Inflammatory macrophage treated with lipopolysaccharide for 4 hours (primary cell): ENCODE measurements at regions not wholly inside any gene's neighbourhood (a gene's known extent, or its start where the extent isn't known, plus 50 kb on each side); places are given as distances from the start of the nearest gene placed in this dataset.
"Not testable (repeated sequence)": the region's sequence is repeated elsewhere in the genome, so short reads cannot be mapped to it uniquely, and the experiment has no call there.

Experiments
- DNase-seq: peaks from one replicate; pipeline ENCODE4 v3.0.0-alpha.2; 2020

DNA sequence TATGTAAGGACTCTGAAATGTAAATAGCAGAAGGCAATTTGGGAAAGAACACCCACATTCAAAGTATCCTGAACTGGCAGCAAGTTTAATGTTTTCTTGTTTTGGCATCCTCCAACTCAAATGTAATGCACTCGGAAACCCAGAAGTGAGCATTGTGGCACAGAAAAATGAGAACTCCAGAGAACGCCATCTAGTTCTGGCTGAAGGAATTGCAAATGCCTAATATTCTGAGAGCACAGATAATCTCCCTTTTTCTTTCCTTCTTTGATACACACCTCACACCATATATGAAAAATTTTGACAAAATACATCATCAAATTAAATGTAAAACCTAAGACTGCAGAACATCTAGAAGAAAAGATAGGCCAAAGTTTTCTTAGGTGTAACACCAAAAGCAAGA lies 52.1 kb downstream of the PWWP3B start:
- no peak for DNase-seq

DNA sequence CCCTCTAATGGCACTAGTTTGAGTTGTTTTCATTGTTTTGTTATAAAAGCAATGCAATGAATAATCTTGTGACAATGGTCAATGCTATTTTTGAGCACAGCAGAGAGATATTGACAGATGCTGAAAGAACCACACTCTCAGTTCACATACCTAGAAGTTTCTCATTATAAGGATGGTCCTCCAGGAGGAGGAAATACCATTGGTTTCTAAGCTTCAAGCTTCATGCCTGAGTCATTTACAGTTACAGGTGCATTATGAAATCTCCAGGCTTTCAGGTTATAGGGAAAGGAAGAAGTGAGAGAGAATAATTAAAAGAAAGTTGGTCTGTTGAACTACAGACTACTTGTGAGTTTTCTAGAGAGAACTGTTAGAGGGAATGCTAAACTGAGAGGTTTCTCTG lies 75.3 kb downstream of the PWWP3B start:
- DNase-seq: no peak

DNA sequence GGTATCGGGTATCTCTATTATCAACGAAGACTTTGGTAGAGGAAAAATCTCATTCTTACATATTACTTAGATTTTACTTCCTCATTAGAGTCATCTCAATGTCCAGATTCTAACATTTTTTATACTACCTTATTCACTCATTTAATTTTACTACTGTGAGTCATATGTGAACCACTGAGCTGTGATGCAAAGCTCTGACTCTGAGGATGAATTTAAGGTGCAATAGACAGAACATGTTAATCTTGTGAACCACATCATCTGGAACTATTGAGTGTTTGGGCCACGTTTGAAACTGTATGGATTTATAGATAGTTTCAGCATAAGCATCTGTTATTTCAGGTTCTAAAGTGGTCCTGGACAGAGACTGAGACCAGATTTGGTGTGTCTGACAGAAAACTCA lies 78.4 kb downstream of the PWWP3B start:
- no peak for DNase-seq

DNA sequence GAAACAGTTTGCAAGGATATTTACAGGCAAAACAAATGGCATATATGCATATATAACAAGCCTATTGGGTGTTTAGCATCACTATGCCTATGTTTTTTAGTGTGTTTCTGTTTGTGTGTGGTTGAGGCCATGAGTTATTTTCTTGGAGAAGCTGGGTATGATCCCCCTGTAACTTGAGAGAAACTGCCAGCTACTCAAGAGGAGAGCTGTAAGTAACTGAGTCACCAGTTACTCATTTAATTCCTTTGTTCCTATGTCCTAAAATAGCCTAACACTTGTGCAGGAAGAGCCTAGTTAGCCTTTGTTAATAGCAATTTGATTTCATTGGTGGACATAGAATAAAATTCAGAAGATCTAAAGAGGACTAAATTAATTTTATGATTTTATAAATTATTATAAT lies 79.1 kb downstream of the PWWP3B start:
- no peak for DNase-seq

DNA sequence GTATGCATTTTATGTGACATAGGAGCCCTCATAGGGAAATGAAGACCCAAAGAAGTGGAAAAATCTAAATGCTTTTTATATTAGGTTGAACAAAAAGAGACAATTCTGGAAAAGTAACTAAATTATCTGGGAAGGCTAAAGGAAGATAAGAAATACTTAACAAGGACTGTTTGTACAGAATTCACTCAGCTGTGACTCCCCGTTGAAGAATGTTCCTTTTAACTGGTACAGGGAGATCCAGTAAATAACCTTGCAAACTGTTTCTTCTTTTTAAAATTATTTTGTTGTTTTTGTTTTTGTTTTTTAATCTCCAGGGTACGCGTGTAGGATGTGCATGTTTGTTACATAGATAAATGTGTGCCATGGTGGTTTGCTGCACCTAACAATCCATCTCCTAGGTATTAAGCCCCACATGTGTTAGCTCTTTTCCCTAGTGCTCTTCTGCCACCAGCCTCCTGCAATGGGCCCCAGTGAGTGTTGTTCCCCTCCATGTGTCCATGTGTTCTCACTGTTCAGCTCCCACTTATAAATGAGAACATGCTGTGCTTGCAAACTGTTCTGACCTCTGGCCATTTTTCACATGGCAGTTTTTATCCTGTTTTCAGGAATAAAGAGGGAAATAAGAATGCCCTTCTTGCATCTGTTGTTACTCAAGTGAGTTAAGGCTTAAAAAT lies 81.7 kb downstream of the PWWP3B start:
- no peak for DNase-seq

DNA sequence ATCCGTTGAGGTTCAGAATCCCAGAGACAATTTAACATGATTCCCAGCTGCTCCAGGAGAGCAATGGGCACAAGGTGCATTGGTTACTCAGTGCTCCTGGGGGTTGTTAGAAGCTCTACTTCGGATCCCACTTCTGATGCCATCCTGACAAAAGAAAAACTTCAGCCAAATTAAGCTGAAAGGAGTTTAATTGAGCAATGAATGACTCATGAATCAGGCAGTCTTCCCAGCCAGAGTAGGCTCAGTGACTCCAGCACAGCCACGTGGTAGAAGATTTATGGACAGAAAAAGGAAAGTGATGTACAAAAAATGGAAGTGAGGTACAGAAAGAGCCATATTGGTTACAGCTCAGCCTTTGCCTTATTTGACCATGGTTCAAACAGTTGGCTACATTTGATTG lies 95.7 kb downstream of the PWWP3B start:
- DNase-seq: no peak

DNA sequence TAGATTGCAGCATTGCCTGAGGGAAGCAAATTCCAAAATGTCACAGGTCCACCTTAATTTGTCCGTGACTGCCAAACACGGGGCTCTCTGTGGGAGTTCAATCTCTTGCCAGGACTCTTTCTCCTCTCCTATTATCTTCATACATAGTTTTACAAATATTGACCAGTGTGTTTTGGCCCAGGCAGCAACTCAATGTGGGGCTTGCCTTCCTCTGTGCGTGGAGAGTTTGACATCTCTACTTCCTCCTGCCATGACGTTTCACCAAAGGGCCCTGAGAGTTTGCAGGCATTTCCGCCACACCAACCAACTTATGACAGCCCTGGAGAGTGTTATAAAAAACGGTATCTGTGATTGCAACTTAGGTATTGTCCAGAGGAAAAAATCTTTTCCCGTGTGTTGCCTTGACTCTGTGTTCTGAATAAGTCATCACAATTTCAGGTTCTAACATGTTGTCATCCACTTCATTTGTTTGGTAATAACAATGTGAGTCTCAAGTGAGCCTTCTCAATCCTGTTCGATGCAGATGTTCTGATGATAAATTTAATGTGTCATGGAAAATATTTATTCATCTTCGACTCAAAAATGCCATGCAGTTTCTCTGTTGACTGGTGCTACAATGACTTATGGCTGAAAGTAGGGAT lies 106.0 kb downstream of the PWWP3B start:
- not testable (repeated sequence) for DNase-seq

DNA sequence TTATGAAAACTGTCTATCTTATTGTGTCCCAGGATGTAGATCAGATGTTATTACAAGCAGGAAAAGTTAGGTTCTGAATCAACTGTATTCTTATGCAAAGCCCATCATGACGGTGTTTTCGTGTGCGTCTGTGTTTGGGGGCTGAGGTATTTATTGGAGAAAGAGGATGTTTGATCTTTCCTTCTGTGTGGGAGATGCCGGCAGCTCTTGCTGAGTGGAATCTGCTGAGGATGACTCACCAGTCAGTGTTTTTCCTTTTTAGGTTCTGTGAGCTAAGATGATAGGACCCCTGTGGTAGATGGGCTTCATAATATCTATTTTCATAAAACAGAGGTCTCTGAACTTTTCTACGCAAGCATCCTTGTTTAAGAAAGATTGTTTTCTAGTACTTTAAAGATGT lies 107.1 kb downstream of the PWWP3B start:
- not testable (repeated sequence) for DNase-seq

DNA sequence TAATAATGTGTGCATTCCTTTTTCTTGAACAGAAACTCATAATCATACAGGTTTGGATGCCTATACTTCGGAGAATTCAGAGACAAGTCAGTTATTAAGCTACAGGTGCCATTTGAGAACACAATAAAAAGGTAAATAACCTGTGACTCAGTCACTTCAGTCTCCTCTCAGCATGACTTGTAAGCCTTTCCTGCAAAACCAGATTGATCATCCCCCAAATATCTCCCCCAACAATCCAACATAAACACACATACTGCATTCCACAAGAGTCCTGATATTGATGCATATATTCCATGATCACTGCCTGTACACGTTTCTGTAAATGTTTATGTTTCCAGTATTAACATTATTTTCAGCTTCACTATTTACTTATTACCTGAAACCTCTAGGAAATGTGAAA lies 110.8 kb downstream of the PWWP3B start:
- DNase-seq: no peak

DNA sequence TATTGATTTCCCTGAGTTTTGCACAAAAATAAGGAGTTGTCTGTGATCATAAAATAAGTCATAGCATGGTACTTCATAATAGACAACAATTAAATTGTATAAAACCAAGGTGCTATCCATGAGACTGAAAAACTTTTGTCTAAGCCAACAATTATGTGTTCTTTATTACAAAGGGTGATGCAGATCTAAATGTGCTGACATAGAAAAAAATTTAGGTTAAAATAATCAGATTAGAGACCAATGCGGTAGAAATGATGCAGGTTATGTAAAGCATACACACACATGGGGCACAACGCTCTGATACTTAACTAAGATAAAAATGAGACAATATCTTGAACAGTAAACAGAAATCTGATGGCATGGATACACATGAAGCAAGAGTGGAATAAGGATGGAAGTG lies 113.3 kb downstream of the PWWP3B start:
- no peak for DNase-seq

DNA sequence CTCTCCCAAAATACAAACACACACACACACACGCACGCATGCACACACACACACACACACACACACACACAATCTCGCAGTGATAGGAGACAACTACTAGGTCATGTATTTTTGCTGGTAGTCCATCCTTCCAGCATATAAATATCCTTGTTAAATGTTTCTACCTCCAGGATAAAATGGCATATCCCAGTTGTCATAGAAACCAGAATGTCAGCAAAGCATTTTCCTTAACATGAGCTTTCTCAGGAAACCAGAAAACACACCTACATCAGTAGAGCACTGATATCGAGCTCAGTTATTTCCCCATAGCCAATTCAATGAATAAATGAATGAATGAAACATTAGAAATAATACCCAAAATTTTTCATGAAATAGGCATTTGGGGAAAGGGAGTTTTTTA lies 115.7 kb downstream of the PWWP3B start:
- DNase-seq: no peak

DNA sequence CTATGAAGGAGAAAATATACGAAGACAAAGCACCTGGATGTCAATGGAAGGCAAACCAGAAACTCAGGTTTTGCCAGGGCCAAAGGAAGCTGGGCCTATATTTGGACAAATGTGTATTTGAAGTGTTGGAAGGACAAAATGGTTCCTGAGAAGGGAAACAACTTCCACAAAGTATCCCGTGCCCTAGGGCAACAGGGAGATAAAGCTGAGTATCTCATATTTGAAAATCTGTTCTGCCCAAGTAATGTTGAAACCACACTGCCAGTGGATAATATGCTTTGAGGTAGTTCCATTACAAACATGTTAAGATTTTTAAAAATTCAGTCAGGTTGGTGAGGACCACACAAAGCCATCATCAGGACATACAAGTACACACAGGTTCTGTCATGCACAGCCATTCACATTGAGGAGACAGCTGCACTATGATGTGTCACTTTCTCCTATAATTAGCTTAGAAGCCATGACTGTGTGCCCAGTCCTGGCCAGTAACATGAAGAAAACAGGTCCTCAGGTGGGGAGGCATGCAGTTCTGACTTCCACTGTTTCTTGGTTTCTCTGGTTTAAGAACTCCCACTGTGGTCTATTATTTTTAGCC lies 116.4 kb downstream of the PWWP3B start:
- no peak for DNase-seq

DNA sequence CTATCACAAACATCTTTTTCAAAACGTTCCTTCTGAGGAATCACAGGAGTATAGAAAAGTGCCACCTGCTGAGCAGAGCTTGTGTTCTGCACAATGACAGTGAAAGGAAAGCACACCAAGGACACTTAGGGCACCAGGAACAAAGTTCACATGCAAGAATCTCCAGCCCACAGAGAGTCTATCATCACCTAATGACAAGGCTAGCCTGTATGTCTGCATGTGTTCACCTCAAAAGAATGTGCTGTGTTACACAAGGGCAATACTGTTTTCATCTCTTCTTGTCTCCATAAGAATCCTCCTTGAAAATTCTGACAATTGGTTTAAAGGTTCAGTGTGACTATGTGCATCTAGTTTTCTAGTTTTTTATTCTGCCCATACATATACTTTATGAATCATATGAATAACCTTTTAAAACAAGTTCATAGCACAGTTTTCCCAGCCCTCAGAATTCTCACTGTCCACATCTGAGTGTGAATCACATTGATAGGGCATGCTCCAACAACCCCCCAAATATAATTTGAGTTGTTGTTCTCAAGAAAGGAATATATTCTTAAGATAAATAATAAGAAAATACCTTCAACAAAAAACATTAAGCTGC lies 118.0 kb downstream of the PWWP3B start:
- DNase-seq: no peak

DNA sequence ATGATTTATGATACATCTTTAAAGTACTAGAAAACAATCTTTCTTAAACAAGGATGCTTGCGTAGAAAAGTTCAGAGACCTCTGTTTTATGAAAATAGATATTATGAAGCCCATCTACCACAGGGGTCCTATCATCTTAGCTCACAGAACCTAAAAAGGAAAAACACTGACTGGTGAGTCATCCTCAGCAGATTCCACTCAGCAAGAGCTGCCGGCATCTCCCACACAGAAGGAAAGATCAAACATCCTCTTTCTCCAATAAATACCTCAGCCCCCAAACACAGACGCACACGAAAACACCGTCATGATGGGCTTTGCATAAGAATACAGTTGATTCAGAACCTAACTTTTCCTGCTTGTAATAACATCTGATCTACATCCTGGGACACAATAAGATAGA lies 122.7 kb downstream of the PWWP3B start:
- DNase-seq: not testable (repeated sequence)

DNA sequence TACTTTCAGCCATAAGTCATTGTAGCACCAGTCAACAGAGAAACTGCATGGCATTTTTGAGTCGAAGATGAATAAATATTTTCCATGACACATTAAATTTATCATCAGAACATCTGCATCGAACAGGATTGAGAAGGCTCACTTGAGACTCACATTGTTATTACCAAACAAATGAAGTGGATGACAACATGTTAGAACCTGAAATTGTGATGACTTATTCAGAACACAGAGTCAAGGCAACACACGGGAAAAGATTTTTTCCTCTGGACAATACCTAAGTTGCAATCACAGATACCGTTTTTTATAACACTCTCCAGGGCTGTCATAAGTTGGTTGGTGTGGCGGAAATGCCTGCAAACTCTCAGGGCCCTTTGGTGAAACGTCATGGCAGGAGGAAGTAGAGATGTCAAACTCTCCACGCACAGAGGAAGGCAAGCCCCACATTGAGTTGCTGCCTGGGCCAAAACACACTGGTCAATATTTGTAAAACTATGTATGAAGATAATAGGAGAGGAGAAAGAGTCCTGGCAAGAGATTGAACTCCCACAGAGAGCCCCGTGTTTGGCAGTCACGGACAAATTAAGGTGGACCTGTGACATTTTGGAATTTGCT lies 123.8 kb downstream of the PWWP3B start:
- not testable (repeated sequence) for DNase-seq

DNA sequence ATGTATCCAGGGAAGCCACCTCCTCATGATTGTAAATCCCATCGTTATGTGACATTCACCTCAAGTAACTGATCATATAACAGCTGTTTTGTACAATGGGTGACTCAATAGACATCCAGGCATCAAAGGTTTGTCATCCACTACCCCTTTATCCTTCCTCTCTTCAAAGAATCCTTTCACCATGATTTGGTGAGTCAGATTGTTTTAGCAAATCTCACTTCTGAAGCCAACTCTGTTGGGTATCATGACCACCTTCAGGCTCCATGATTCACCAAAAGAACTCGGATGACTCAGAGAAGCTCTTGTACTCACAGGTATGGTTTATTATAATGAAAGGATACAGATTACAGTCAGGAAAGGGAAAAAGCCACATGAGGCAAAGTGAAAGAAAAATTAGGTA lies 132.1 kb downstream of the PWWP3B start:
- DNase-seq: no peak

DNA sequence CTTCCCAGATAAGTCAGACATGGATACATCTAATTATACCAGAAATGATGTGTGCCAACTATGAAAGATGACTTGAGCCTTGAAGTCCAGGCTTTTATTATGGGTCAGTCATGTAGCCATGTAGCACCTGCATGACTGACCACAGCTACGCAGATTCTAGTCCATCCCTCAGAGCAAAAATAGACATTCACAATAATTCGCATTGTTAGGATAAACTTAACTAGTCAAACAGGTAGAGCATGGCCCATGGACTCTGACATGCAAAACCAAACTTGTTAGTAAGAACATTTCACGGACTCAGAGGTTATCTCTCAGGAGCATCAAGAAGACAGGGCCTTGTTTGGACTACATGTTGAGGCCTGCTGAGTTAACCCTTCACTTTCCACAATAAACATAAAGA lies 132.6 kb downstream of the PWWP3B start:
- no peak for DNase-seq

DNA sequence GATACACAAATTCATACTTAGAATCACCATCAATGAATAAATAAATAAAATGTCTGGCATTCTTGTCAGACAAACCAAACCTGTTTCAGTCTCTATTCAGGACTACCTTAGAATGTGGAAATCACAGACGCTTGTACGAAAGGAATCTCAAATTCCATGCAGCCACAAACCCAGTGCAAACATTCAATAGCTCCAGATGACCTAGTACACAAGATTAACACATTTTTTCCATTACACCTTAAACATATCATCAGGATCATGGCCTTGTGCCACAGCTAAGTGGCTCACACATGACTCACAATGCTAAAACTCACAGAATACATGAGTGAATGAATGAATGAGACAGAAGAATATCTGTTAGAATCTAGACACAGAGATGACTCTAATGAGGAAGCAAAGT lies 134.2 kb downstream of the PWWP3B start:
- no peak for DNase-seq

DNA sequence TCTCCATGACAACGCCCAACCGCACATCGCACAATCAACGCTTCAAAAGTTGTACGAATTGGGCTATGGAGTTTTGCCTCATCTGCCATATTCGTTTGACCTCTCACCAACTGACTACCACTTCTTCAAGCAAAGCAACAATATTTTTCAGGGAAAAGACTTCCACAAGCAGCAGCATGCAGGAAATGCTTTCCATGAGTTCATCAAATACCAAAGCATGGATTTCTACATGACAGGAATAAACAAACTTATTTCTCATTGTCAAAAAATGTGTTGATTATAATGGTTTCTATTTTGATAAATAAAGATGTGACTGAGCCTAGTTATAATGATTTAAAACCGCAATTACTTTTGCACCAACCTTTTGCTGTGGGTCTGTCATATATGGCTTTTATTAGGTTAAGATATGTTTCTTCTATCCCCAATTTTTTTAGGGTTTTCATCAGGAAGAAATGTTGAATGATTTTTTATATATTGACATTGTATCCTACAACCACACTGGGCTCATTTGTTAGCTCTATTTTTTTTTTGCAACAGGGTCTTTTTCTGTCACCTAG lies 138.4 kb downstream of the PWWP3B start:
- no peak for DNase-seq

DNA sequence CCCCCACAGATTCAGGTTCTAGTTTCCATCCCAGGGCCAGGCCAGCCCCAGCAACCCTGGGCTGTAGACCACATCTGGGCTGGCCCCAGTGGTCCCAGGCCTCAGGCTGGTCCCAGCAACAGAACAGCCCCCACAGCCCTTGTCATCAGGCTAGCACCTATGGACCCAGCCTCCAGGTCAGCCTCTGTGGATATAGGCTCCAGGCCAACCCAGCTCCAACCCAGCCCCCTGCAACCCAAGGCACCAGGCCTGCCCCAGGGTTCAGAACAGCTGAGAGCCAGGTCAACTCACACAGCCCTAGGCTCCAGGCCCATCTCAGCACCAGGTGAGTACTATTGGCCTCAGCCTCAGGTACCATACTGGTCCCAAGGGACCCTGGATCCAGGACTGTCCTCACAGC lies 155.3 kb downstream of the PWWP3B start:
- DNase-seq: no peak

DNA sequence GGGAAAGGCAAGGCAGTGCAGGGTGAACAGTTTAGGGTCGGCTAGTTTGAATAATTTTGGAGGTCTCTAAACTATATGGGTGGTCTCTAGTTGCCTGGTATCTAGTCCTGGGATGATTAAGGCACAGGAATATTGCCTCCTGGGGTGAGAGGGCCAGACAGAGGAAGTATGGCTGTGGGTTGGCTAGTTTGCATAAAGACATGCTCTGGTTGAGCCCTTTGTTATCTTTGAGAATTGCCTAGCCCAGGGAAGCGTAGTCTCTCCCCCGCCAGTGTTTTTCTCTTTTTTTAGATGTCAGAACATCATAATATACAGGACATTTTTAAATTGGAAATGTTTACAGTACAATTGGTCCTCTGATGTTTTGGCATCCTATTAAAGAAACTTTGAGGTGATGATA lies 163.5 kb downstream of the PWWP3B start:
- DNase-seq: no peak

DNA sequence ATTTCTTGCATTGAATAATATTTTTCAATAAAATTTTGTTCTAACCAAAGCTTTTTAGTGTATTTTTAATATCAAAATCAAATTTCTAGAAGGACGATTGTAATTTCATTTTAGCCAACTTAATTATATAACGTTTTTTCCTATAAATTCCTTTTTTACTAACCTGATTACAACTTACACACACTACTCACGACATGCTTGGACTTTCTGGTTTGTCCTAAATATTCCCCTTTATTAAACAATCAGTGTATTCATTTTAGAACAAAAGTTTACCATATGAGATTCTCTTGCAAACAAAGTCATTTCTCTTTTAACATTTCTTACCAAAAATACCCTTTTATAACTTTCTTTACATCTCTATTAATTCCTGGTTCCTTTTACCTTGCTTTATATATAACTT lies 173.7 kb downstream of the PWWP3B start:
- DNase-seq: no peak

DNA sequence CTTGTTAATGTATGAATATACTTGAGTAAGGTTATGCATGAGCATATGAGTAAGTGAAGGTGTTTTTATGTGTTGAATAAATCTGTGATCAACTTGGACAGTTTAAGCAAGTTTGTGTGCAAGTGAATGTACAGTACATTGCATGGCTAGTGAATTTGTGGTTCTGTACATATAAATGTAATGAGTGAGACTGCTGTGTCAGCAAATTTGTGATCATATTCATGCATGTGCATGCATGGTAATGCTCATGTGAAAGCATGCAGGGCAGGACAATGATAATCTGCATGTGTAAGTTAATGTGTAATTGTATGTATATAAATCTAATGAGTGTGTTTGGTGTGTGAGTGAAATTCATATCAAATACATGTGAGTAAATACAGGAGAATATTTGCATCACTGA lies 188.5 kb downstream of the PWWP3B start:
- no peak for DNase-seq

DNA sequence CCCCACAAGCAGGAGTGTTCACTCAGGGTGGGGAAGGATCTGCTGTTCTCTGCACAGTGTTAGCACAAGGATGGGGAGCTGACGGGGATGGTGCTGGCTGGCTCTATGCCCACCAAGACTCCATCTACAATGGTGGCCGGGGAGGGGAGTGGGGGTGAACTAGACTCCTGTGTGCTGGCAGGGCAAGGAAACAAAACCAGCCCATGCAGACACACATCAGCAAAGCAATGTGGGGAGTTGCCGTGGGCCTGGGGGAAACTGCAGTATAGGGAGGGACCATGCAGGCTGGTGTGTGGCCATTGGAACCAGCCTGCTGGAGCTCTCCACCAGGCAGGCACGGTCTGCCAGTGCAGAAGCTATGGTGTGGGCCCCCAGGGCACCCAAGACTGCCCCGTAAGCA lies 195.1 kb downstream of the PWWP3B start:
- no peak for DNase-seq
